COR-L47 (cell line): ENCODE measurements at regions not wholly inside any gene's neighbourhood (a gene's known extent, or its start where the extent isn't known, plus 50 kb on each side); places are given as distances from the start of the nearest gene placed in this dataset.
A peak's percentile ranks its signal among the peaks of the same experiment; 100 is the strongest.

ENCODE experiments used
- DNase-seq: peaks from one replicate; lab custom pipeline; 2025; lab: John Stamatoyannopoulos, UW

DNA sequence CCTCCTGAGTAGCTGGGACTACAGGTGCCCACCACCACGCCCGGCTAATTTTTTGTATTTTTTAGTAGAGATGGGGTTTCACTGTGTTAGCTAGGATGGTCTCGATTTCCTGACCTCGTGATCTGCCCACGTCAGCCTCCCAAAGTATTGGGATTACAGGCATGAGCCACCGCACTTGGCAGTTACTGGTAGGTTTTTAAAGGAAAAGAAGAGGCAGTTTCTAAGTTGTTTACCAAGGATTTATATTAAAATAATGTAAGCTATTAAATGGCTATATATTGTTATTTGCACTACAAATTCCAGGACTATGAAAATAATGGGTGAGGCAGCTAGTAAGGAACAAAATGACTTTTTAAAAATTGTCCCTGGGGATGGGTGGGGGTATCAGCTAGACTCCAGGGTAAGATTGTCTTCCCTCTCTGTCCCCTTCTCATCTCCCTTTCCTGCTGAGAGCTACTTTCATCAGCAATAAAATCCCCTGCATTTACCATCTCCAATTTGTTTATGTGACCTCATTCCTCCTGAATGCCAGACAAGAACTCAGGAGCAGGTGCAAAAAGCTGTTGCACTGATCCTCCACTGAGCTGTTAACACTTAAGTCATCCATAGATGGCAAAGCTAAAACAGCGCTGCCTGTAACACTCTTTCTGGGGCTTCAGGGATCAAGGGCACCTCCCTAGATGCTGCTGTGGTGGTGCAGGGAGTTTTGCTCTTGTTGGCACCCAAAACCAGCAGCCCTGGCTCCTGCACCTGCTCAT is 165.2 kb downstream of the ZPLD1 start:
- no peak for DNase-seq

DNA sequence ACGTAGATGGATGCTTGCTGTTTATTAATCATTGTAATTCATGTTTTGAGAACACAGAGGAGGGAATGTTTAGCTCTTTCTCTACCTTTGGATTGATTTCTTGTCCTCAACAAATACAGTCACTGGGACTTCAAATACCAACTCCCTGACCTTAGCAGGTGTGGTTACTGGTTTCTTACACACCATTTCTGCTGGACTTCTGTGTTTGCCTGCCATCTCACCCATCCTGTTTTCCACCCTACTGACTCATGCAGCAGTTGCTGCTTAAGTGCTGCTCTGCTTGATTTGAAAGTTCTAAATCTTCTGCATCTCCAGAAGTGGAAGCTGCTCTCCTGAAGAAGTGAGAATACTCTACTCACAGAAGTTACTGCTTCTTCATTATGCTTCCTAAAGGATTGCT is 170.3 kb downstream of the ZPLD1 start:
- no peak for DNase-seq

DNA sequence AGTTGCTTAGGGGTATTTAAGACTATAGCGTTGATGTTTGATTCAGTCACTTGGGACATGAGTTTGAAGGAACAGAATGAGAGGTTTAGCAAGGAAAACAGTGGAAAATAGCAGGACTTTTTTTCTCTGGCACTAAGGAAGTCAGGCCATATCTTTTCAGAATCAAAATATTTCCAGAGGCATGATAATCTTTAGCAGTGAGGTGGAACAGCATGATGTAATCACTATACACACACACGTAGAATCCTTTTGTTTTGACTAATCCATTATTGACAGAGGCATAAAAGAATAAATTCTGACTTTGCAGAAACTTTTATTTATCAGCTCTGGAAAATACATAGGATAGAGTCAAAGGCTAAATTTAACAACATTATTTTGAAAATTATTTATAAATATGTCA is 174.1 kb downstream of the ZPLD1 start:
- DNase-seq: no peak

DNA sequence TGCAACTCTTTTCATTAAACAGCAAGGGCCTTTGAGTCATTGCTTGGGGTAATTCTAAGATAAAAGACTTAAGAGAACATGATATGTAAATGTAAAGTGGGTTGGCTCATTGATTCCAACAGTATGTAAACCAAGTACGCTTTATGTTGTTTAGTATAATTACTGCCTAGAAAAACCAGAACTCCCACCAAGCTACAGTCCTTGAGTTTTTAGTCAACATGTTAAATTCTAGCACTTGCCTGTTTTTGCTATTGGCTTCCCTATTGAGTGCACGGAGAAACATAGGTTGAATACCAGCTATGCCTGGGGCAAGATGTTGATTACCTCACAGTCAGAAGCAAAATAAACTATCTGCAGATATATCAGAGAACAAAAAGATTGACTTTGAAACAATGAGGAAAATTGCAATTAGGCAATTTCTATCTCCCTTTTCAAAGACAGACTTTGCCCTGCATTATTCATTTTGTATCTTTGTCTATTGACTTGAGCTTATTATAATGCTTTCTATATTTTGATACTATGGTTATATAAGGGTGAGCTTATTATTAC is 179.3 kb downstream of the ZPLD1 start:
- DNase-seq: peak; percentile 38

DNA sequence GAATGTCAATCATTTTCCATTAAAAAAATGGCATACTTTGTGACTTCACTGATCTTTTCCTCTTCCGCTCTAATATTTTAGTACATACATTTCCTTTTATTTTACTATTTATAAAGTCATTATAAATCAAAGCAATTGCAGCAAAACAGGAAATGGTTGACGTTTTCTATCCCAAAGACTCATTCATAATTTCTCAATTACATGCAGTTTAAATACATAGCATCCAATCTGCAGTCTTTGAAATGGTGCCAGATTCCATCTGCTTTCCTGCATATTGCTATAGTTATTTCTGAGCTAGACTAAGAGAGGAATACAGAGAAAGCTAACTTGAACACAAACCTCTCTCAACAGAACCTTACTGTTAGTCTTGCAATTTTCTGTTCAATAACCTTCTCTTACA is 179.8 kb downstream of the ZPLD1 start:
- DNase-seq: peak; percentile 78

DNA sequence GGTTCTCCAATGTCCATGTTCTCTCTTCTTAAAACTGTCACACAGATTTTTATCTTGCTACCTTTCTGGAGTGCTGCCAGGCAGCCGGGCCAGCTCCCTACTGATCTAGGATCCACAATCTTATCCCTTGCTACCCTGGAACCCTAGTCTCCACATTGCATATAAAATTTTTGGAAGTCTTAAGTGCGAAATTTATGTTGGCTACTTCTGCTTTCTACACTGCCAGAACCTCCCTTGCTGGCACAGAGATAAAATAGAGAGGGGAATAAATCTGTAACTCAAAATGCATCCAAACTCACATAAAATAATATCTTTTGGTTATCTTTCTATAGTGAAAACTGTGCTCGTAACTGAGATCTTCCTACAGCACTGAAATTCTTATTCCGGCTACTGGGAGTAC is 182.6 kb downstream of the ZPLD1 start:
- DNase-seq: no peak

DNA sequence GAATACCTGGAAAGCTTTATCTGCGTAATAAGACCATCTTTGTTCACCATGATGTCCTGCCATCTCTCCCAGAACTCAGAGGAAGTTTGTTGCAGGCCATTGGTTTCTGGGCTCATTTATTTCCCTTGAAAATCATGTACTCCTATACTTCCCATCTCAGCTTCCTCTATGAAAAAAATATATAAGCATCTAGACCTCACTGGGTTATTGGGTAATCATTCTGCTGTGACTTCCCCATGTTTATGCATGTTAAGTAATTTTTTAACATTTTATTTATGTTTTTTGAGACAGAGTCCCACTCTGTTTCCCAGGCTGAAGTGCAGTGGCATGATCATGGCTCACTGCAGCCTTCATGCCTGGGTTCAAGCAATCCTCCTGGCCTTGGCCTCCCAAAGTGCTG is 184.5 kb downstream of the ZPLD1 start:
- DNase-seq: no peak

DNA sequence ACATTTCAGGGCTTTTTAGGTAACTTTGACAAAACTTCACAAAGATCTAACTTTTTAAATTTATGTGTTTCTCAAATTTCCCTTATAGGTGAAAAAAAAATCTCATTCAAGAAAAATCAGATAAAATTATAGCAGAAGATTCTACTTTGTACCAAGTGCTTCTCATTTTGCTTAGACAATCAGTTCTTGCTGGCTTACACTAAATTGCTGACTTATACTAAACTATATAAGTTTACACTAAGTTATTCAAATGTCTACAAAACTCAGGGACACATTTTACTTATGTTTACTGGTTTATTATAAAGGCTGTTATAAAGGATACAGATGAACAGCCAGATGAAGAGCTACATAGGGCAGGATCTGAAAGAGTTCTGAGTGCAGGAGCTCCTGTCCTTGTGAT is 195.1 kb downstream of the ZPLD1 start:
- no peak for DNase-seq

DNA sequence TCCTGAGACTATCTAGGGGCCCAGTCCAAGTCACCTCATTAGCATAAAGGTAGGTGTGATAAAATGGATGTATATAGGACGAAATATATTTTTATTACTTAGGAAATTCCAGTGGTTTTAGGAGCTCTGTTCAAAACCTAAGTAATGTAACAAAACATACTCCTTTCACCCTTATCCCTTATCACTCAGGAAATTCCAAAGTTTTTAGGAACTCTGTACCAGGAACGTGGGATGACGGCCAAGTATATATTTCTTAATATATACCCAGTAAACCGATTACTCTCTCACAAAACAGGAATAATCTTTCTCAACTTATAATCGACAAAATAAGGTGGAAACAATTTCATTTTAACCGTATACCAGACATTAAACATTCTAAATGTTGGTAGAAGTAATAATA is 195.7 kb downstream of the ZPLD1 start:
- no peak for DNase-seq

DNA sequence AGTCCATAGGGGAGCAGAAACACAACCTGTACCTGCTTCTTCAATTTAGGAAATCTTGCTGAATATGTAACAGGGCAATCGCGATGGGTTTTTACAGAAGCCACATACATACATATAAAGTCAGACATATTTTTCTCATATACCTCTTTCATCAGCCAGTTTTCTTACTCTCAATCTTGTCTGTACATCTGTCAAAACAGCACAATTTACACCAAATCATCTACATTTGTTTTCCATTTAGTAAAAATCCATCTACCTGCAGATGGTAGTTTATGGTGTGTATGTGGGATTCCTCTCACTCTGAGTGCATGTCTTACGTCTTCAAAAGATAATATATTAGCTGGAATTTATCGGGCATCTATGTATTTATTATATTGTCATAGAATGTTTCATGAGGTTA is 208.7 kb downstream of the ZPLD1 start:
- no peak for DNase-seq

DNA sequence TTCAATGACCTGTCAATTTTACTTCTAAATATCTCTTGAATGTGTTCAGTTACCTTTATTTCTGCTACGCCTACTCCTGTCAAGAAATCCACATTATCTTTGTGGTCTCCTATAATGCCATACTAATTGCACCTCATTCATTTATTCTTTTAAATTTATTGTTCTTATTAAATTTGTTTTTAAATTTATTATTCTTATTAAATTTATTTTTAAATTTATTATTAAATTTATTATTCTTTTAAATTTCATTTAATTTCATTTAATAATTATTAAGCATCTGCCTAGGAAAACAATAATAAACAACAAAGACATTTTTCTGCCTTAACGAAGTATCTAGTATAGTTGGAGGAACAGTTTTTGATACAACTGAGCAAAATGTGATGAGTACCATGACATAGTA is 211.7 kb downstream of the ZPLD1 start:
- DNase-seq: no peak

DNA sequence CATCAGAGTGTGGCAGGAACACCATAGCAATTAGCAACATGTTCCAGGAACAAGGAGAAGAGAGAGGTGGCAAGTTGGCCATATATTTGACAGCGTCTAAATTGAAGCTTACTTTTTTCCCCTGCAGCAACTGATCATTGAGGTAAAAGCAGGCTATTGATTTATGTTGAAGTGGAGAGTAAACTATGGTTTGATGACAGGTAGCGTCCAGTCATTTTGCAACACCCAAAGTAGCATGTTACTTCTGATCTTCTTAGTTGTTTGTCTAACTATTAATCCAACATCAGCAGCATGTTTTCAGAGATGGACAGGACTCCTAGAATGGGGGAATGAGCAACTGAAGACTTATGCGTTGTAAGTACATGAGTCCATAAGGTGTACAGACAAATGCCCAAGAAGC is 225.8 kb downstream of the ZPLD1 start:
- no peak for DNase-seq

DNA sequence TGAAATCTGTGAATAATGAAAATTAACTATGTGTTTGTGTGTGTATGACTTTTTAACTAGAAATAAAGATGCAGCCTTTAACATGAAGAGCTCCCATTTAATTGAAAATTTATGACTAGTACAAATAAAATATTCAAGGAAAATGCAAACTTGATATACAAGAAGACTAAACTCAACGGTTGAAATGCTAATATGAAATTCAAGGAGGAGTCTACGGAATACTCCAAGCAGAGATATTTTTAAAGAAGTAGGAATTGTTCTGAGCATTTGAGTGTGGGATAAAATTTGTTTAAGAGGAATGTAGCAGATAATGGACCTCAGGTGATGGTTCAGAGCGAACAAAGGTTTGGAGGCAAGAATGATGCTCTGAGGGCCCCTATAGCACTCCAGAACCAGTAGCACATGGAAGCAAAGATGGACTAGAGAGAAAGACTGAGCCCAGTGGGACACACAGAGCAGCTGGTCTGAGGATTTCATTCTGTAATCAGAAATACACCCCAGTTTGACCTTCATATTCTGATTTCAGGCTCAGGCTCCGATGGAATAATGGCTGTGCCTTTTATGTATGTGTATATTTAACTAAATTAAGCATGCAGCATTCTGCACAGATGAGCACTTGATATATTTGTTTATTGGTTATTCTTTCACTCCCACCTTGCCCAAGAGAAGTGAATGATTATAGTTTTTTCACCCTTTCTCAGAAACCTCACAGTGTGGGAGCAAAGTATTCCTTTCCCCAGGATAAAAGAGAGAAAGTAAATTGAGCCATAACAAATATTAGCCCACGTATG is 227.1 kb downstream of the ZPLD1 start:
- peak; percentile 77 for DNase-seq

DNA sequence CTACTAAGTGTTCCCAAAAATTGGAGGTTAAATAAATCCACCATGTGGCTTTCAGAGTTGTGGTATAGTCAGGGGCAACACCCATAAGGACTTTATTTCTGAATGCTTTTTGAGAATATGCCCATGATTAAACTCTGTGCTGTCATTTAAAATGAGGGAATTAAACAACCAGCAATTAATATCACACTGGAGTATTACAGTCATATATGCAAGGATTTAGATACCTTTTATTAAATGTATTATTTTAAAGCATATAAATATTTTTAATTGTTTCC is 227.6 kb downstream of the ZPLD1 start:
- no peak for DNase-seq

DNA sequence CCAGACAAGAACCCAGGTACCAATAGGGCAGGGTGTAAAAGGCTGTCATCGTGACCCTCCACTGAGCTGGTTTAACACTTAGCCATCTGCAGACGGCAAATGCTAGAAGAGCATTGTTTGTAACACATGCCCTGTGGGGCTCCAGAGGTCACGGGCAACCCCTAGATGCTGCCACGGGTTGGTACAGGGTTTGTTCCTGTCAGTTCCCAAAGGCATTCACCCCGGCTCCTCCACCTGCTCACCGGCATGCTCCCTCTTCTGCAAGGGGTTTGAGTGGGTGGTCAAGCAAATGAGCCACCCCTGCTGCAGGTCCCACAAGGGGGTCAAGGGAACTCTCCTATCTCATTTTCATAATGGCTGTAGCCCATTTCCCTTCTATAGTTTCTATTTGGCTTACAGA is 229.3 kb downstream of the ZPLD1 start:
- DNase-seq: no peak

DNA sequence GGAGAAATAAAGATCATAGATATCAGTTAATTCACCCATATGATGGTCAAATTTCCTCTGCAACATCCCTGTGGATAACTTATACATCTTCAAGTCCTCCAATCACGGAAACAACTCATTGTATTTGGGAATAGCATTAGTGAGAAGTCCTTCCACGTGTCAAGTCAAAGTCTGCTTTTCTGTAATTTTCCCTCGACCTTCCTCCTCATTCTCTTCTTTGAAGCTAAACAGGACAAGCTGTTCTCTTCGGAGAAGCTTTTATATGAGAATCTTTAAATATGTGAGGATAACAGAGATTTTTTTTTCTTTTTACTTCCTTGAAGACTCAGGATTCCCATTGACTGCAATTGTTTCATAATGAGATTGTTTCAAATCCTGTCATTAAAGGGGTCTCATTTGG is 230.4 kb downstream of the ZPLD1 start:
- DNase-seq: no peak

DNA sequence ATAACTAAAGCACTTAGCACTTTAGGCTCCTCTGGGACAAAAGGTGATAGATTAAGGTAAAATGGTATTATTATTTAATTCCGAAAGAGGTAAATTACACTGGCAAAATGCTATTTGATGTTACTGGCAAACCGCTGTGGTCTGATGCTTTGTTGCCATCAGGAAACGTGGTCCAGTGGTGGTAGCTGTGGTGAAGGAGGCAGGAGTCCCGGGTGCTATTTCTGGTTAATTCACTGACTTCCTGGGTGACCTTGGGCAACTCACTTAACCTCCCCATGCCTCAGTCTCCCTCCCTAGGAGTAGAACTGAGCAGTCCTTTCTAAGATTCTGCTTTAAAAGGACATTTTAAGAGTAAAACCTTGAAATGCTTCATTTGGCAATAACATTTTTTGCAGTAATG is 233.4 kb downstream of the ZPLD1 start:
- DNase-seq: no peak

DNA sequence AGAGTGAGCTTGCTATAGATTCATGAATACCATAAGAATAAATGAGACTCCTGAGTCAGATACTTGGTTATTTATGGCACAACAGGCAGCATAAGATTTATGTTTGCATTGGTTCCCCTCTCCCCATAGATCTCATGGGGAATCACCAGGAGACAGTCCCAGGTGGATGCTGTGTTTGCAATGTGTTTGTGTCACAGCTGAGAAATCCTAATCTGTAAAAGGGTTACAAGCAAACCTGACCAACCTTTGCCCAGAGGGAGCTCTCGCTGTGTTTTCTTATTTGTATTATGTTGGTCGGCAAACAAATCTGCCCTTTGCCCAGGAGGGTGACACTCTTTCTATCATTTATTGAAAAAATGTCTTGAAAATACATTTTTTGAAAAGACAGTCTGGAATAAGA is 236.2 kb downstream of the ZPLD1 start:
- no peak for DNase-seq

DNA sequence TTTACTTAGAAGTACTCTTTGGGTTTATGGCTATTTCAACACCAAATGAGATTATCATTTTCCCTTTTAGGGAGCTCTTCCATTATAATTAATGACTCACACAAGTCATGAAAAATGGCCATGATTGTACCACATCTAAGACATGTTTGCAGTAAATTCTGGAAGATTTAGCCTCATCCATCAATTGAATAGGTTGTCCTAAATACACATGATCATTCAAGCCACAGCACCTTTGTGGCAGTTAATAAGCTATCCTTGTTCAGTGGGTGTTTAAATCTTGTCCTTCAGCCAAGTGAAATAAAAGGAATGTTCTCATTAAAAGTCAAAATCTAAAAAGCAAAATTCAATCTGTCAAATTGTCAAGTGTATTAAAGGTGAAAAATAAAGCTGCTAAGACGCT is 237.5 kb downstream of the ZPLD1 start:
- no peak for DNase-seq

DNA sequence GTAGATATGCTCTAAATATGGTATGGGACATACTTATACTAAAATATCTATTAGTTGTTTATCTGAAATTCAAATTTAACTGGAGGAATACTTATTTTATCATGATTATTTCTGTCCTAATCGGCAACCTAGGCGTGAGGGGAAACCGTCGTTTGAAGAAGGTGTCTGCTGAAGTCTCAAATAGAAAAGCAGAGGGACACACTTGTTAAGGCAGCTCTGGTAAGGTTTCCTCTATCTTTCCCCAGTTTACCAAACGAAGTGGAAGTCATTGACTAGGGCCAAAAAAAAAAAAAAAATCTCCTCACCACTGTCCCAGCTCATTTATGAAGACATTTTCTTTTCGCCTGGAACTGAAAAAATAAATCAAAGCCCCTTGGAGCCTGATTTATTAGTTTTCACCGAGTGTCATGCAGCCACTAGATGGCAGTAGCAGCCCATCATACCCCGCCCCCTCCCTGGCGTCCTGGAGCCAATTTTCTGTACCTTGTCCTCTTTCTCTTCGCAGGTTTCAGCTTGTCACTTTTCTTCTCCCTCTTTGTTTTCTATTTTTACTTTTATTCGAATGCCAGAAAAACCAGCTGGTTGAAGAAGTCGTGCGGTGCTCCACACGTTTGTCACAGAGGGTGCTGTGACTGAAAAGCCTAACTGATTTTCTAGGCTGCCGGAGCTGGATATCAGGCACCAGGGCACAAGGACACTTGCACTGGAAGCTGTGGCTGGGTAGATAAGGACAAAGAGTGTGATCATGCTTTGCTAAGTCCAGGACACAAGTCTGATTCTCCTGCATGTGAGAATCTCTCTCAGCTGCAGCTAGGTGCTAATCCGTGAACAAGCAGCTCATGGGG is 238.7 kb downstream of the ZPLD1 start:
- peak; percentile 81 for DNase-seq

DNA sequence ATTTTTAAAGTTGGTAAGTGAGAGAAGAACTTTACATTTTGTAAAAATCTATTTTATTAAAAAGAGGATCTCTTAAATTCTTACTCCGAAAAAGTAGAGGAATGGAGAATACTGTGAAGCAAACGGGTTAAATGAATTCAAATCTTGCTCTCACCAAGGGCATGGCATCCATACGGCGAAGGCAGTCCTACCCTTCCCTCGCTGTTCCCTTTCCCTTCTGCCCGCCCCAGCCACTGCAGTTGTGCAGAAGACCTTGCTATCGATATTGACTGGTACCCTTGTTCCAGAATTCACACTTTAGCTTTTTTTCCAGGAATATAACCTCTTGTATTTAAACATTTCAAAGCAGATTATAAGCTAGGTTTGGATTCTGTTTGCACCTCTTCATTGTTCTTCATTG is 239.5 kb downstream of the ZPLD1 start:
- no peak for DNase-seq

DNA sequence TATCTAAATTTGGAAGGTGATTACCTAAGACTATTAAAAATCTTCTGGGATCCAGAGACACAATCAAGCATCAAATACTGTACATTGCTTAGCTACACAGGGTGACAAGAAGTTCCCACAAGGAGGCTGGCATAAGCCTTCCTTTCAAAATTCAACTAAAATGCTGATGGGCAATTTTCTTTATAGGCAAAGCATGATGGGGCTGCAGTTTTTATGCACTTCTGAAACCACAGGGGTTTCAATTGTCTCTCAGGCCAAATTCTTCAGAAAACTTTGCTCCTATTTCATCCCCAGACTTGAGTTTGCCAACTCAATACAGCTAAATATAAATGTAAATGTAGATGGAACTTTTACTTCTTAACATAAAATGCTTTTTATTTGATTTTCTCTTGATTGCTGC is 241.6 kb downstream of the ZPLD1 start:
- DNase-seq: no peak

DNA sequence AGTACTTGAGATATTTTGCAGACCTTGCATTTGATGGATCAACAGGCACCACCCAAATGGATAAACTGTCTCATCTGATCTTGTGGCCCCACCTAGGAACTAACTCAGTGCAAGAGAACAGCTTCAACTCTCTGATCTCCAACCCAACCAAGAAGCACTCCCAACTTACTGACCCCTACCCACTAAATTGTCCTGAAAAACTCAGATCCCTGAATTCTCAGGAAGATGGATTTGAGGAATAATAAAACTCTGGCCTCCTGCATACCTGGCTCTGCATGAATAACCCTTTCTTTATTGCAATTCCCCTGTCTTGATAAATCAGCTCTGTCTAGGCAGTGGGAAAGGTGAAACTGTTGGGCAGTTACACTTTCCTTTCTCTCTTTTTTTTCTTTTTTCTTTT is 247.9 kb downstream of the ZPLD1 start:
- no peak for DNase-seq
